Cardiac muscle cell (in vitro differentiated cells and primary cell): ENCODE measurements at regions not wholly inside any gene's neighbourhood (a gene's known extent, or its start where the extent isn't known, plus 50 kb on each side); places are given as distances from the start of the nearest gene placed in this dataset.

ENCODE experiments used
- DNase-seq, 2 donors: peaks; one replicate each; pipeline versions ENCODE4 v3.0.0 to v3.0.0-alpha.2; 2010 to 2017; ENCODE audit warnings: low read depth in 1 of 2, low spot score in 1 of 2
- H3K27ac ChIP-seq: fragments of 200-600 bp; sonication (generic); 2 replicates; pipeline ENCODE4 v1.5.1; 2016
- H3K27me3 ChIP-seq: fragments of 200-600 bp; sonication (generic); 2 replicates; pipeline ENCODE4 v1.6.0; 2016; ENCODE audit warnings: control low read depth
- H3K36me3 ChIP-seq: fragments of 200-600 bp; sonication (generic); 2 replicates; pipeline ENCODE4 v1.5.1; 2016; ENCODE audit warnings: control low read depth
- H3K4me1 ChIP-seq: fragments of 200-600 bp; sonication (generic); 2 replicates; pipeline ENCODE4 v1.8.1; 2017; ENCODE audit warnings: low read depth, mild to moderate bottlenecking, mixed run types
- H3K4me3 ChIP-seq: fragments of 200-600 bp; sonication (generic); 2 replicates; pipeline ENCODE4 v1.5.1; 2016; ENCODE audit warnings: mild to moderate bottlenecking
- H3K9me3 ChIP-seq: fragments of 200-600 bp; sonication (generic); 2 replicates; pipeline ENCODE4 v1.5.1; 2017; ENCODE audit warnings: low read depth, mild to moderate bottlenecking, control low read depth
- CTCF ChIP-seq: IDR thresholded peaks from 2 replicates; pipeline ENCODE4 v1.5.1; 2012; ENCODE audit warnings: low read depth, mild to moderate bottlenecking, low read length

- Histone ChIP-seq H3K27me3 (peaks cover 56% of the 10 kb centered on the region), H3K9me3 (no peaks in the 10 kb centered on the region), H3K36me3 (no peaks in the 10 kb centered on the region), H3K4me3 (no peak overlapping the region), H3K27ac (no peak overlapping the region), H3K4me1 (no peaks in the 10 kb centered on the region)
- peak in 1 of 2 donors; percentile 25 for DNase-seq
- TF ChIP-seq CTCF, result no peak
Observed at GRCh38 chr5:92991581-92992067, 589.4 kb downstream of the NR2F1-AS1 start.

- no peaks in the 10 kb centered on the region for H3K36me3 ChIP-seq
- DNase-seq, result no peak
- H3K9me3 ChIP-seq, result no peaks in the 10 kb centered on the region
- TF ChIP-seq CTCF, result no peak
- H3K27me3 ChIP-seq, result peaks cover 47% of the 10 kb centered on the region
- no peak overlapping the region for H3K4me3 ChIP-seq
- H3K4me1 ChIP-seq, result no peaks in the 10 kb centered on the region
- H3K27ac ChIP-seq, result no peak overlapping the region
Observed at GRCh38 chr5:92990771-92991170, 590.2 kb downstream of the NR2F1-AS1 start.

GRCh38 chr5:92981001-92981400, 600.0 kb downstream of the NR2F1-AS1 start:
- Histone ChIP-seq H3K36me3 (no peaks in the 10 kb centered on the region), H3K4me1 (no peaks in the 10 kb centered on the region), H3K27ac (no peak overlapping the region), H3K27me3 (peaks cover 74% of the 10 kb centered on the region), H3K9me3 (no peaks in the 10 kb centered on the region), H3K4me3 (no peak overlapping the region)
- TF ChIP-seq CTCF, result no peak
- DNase-seq, result no peak

- TF ChIP-seq CTCF, result no peak
- no peak overlapping the region for H3K27ac ChIP-seq
- peak in 1 of 2 donors; percentile 15 for DNase-seq
- no peaks in the 10 kb centered on the region for H3K9me3 ChIP-seq
- H3K36me3 ChIP-seq, result no peaks in the 10 kb centered on the region
- no peaks in the 10 kb centered on the region for H3K4me1 ChIP-seq
- peaks cover 80% of the 10 kb centered on the region for H3K27me3 ChIP-seq
- H3K4me3 ChIP-seq, result no peak overlapping the region
Observed at GRCh38 chr5:92980491-92980890, 600.5 kb downstream of the NR2F1-AS1 start.

- no peak for DNase-seq
Observed at GRCh38 chr5:92979716-92980115, 601.3 kb downstream of the NR2F1-AS1 start.

More at GRCh38 chr5:92979716-92980115, 601.3 kb downstream of the NR2F1-AS1 start:
- Histone ChIP-seq H3K27me3 (peaks cover 87% of the 10 kb centered on the region), H3K9me3 (no peaks in the 10 kb centered on the region), H3K36me3 (no peaks in the 10 kb centered on the region), H3K4me3 (no peak overlapping the region), H3K4me1 (no peaks in the 10 kb centered on the region), H3K27ac (no peak overlapping the region)
- no peak for TF ChIP-seq CTCF
